Choroid plexus epithelial cell (primary cell): ENCODE measurements at regions not wholly inside any gene's neighbourhood (a gene's known extent, or its start where the extent isn't known, plus 50 kb on each side); places are given as distances from the start of the nearest gene placed in this dataset.

ENCODE experiments used
- DNase-seq: peaks from one replicate; pipeline ENCODE4 v3.0.0-alpha.2; 2010; ENCODE audit warnings: low read depth
- H3K4me3 ChIP-seq: 2 replicates; pipeline ENCODE4 v1.5.1; 2011; ENCODE audit warnings: low read depth, mild to moderate bottlenecking, control low read depth, low read length, moderate library complexity
- CTCF ChIP-seq: conservative IDR thresholded peaks from 2 replicates; pipeline ENCODE4 v1.5.1; 2011; ENCODE audit warnings: low read depth, mild to moderate bottlenecking, control low read depth, inconsistent platforms, low read length, moderate library complexity

- no peak overlapping the region for H3K4me3 ChIP-seq
- no peak for TF ChIP-seq CTCF
- no peak for DNase-seq
Observed at GRCh38 chr17:73834684-73835343, 190.6 kb upstream of the SDK2 start.

DNA sequence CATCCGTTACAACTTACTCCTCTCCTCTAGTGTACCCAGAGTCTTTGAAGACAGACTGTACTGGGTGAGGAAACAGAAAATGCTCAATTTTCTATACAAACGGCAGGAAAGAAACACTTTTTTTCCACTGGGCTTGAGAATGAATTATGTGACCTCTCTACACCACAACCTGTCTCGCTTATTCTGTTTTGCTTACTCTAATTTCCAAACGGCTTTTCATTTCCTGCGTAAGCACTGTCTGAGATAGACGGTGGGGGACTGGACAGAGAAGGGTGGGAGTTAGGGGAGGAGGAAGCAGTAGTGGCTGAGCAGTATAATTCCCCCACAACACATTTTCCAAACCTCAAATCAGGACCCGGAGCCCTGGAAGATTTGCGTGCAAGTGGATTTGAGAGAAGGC is 191.4 kb upstream of the SDK2 start:
- no peak for DNase-seq
- no peak overlapping the region for H3K4me3 ChIP-seq
- TF ChIP-seq CTCF = no peak

- H3K4me3 ChIP-seq = no peak overlapping the region
- TF ChIP-seq CTCF = no peak
- DNase-seq = no peak
Observed at GRCh38 chr17:73838815-73839214, 194.6 kb upstream of the SDK2 start.

DNA sequence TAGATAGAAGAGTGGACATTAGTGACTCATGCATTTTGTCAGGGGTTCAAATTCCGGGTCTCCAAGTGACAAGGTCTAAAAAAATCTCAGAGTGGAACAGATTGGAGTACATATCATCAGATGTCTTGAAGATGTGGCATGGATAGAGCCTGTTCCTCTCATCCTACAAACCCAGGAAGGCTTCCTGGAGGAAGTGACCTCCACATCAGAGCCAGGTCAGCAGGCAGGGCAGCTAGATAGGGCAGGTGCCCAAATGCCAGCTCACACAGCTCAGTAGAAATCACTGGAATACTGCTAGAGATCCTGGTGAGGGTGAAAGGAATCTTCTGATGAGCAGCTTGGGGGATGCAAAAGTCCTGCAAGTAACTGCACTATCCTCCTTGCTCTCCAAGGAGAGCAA is 196.6 kb upstream of the SDK2 start:
- H3K4me3 ChIP-seq = no peak overlapping the region
- DNase-seq = no peak
- TF ChIP-seq CTCF = no peak

DNA sequence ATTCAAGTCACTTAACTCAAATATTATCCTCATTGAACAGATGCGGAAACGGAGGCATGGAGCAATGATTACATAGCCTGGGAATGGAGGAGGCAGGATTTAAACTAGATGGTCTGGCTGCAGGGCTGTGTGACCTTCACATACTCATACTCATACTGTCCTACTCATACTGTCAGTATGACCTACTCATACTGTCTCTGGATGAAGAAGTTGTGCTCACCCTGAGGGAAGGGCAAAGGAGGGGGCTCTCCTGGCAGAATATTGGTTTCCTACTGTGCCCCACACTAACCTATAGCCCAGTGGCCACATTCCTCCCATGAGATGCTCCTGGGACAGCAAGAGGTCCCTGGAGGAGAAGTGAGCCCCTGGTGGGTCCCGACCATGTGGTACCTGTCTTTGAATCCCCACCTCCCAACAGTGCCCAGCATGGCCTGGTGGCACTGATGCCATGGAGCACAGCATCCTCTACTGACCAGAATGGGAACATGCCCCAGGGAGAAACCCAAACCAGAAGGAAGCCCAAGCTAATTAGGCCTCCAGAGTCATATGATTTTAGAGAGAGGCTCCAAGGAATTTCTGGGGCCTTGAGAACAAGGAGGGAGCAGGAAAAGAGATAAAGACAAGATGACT is 197.3 kb upstream of the SDK2 start:
- H3K4me3 ChIP-seq = no peak overlapping the region
- peak; percentile 51 for TF ChIP-seq CTCF
- peak; percentile 3 for DNase-seq

GRCh38 chr17:73847952-73848351 is 203.7 kb upstream of the SDK2 start:
- H3K4me3 ChIP-seq = no peak overlapping the region
- no peak for DNase-seq
- TF ChIP-seq CTCF = no peak

DNA sequence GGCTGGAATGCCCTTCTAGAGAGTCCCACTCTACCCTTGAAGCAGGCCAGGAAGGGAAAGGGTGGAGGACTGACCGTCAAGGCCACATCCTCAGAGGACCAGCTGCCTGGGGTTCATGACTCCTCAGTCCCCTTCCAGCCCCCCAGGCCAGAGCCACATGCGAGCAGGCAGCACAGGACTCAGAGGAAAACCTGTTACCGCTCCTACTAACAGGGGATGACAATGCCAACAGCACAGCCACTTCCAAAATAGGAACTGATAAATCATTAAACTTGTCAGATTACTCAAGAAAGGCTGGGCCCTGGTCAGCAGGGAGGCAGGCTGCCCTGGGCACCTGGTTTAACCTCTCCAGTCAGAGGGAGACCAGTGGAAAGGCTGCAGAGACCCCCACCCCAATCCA is 206.2 kb upstream of the SDK2 start:
- DNase-seq = no peak
- TF ChIP-seq CTCF = no peak
- H3K4me3 ChIP-seq = no peak overlapping the region
